ENCODE measurements at regions not wholly inside any gene's neighbourhood (a gene's known extent, or its start where the extent isn't known, plus 50 kb on each side); places are given as distances from the start of the nearest gene placed in this dataset.

GRCh38 chr10:78853864-78854263 lies 214.9 kb upstream of the ZMIZ1 start:
- TF ChIP-seq TAF1 (IDR thresholded peaks at IDR 0.05; ENCODE audit: borderline replicate concordance, insufficient read depth, low read length) (no peak), POLR2AphosphoS5 (IDR thresholded peaks at IDR 0.05; ENCODE audit: low read depth, low read length) (no peak), SIN3A (IDR thresholded peaks at IDR 0.05; ENCODE audit: borderline replicate concordance, insufficient read depth, low read length) (no peak)
- TF ChIP-seq, protein P1, sequence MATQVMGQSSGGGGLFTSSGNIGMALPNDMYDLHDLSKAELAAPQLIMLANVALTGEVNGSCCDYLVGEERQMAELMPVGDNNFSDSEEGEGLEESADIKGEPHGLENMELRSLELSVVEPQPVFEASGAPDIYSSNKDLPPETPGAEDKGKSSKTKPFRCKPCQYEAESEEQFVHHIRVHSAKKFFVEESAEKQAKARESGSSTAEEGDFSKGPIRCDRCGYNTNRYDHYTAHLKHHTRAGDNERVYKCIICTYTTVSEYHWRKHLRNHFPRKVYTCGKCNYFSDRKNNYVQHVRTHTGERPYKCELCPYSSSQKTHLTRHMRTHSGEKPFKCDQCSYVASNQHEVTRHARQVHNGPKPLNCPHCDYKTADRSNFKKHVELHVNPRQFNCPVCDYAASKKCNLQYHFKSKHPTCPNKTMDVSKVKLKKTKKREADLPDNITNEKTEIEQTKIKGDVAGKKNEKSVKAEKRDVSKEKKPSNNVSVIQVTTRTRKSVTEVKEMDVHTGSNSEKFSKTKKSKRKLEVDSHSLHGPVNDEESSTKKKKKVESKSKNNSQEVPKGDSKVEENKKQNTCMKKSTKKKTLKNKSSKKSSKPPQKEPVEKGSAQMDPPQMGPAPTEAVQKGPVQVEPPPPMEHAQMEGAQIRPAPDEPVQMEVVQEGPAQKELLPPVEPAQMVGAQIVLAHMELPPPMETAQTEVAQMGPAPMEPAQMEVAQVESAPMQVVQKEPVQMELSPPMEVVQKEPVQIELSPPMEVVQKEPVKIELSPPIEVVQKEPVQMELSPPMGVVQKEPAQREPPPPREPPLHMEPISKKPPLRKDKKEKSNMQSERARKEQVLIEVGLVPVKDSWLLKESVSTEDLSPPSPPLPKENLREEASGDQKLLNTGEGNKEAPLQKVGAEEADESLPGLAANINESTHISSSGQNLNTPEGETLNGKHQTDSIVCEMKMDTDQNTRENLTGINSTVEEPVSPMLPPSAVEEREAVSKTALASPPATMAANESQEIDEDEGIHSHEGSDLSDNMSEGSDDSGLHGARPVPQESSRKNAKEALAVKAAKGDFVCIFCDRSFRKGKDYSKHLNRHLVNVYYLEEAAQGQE (IDR thresholded peaks at IDR 0.05; ENCODE audit: insufficient read depth in 1 of 2, low read depth in 2 of 2, low read length in 2 of 2): no peak
